Activated naive CD4-positive, alpha-beta T cell treated with anti-CD3 and anti-CD28 coated beads for 36 hours (primary cell): ENCODE measurements at regions not wholly inside any gene's neighbourhood (a gene's known extent, or its start where the extent isn't known, plus 50 kb on each side); places are given as distances from the start of the nearest gene placed in this dataset.

Source experiments
- CTCF ChIA-PET: fragments of 350-600 bp; sonication (Branson Sonifier 250); formaldehyde crosslinking; loops from one replicate; lab custom pipeline; 2021; ENCODE audit warnings: antibody characterized with exemption; lab: Charles Lee
- DNase-seq: peaks from one replicate; pipeline ENCODE4 v3.0.0-alpha.2; 2020
- H3K27ac Mint-ChIP-seq: one replicate; pipeline ENCODE4 v1.8.0; 2021; ENCODE audit warnings: mild to moderate bottlenecking, mixed read lengths
- H3K27me3 Mint-ChIP-seq: one replicate; pipeline ENCODE4 v1.8.0; 2021; ENCODE audit warnings: low read depth, mixed read lengths
- H3K36me3 Mint-ChIP-seq: one replicate; pipeline ENCODE4 v1.8.0; 2021; ENCODE audit warnings: low read depth, mixed read lengths
- H3K4me1 Mint-ChIP-seq: one replicate; pipeline ENCODE4 v1.8.0; 2021; ENCODE audit warnings: low read depth, mixed read lengths
- H3K4me3 Mint-ChIP-seq: one replicate; pipeline ENCODE4 v1.8.0; 2021; ENCODE audit warnings: mild to moderate bottlenecking, moderate library complexity, mixed read lengths
- H3K9me3 Mint-ChIP-seq: one replicate; pipeline ENCODE4 v1.8.0; 2021; ENCODE audit warnings: mixed read lengths
- intact Hi-C: fragments of 100-400 bp; cut with micrococcal nuclease; formaldehyde crosslinking; loops from one replicate; pipeline ENCODE4 v1.15.1; 2023

GRCh38 chr13:59474696-59475095, 689.0 kb downstream of the DIAPH3 start:
- Mint-ChIP-seq H3K4me3 (no peak overlapping the region), H3K27me3 (no peaks in the 10 kb centered on the region), H3K36me3 (no peaks in the 10 kb centered on the region), H3K4me1 (no peaks in the 10 kb centered on the region), H3K27ac (no peak overlapping the region), H3K9me3 (no peaks in the 10 kb centered on the region)
- intact Hi-C loops = no loop called here
- CTCF ChIA-PET = no interaction called here
- DNase-seq = no peak

GRCh38 chr13:59475911-59476310, 687.8 kb downstream of the DIAPH3 start:
- CTCF ChIA-PET = no interaction called here
- intact Hi-C loops = no loop called here
- no peaks in the 10 kb centered on the region for H3K4me1 Mint-ChIP-seq
- no peak overlapping the region for H3K4me3 Mint-ChIP-seq
- H3K27ac Mint-ChIP-seq = no peak overlapping the region
- no peaks in the 10 kb centered on the region for H3K36me3 Mint-ChIP-seq
- no peaks in the 10 kb centered on the region for H3K9me3 Mint-ChIP-seq
- no peak for DNase-seq
- H3K27me3 Mint-ChIP-seq = no peaks in the 10 kb centered on the region

GRCh38 chr13:59476366-59476765, 687.4 kb downstream of the DIAPH3 start:
- no peak for DNase-seq
- intact Hi-C loops = no loop called here
- no peaks in the 10 kb centered on the region for H3K9me3 Mint-ChIP-seq
- no peaks in the 10 kb centered on the region for H3K27me3 Mint-ChIP-seq
- no peaks in the 10 kb centered on the region for H3K36me3 Mint-ChIP-seq
- no peak overlapping the region for H3K4me3 Mint-ChIP-seq
- CTCF ChIA-PET = no interaction called here
- H3K27ac Mint-ChIP-seq = no peak overlapping the region
- no peaks in the 10 kb centered on the region for H3K4me1 Mint-ChIP-seq

GRCh38 chr13:59477011-59477410, 686.7 kb downstream of the DIAPH3 start:
- intact Hi-C loops = no loop called here
- Mint-ChIP-seq H3K27me3 (no peaks in the 10 kb centered on the region), H3K27ac (no peak overlapping the region), H3K4me1 (no peaks in the 10 kb centered on the region), H3K4me3 (no peak overlapping the region), H3K36me3 (no peaks in the 10 kb centered on the region), H3K9me3 (no peaks in the 10 kb centered on the region)
- no peak for DNase-seq
- CTCF ChIA-PET = no interaction called here

- no peak overlapping the region for H3K27ac Mint-ChIP-seq
- CTCF ChIA-PET = no interaction called here
- no peaks in the 10 kb centered on the region for H3K27me3 Mint-ChIP-seq
- intact Hi-C loops = no loop called here
- DNase-seq = no peak
- H3K9me3 Mint-ChIP-seq = no peaks in the 10 kb centered on the region
- H3K4me1 Mint-ChIP-seq = no peaks in the 10 kb centered on the region
- H3K4me3 Mint-ChIP-seq = no peak overlapping the region
- H3K36me3 Mint-ChIP-seq = no peaks in the 10 kb centered on the region
Measured at GRCh38 chr13:59478908-59479307, 684.8 kb downstream of the DIAPH3 start.

GRCh38 chr13:59479629-59480028, 684.1 kb downstream of the DIAPH3 start:
- Mint-ChIP-seq H3K4me1 (no peaks in the 10 kb centered on the region), H3K27ac (no peak overlapping the region), H3K27me3 (no peaks in the 10 kb centered on the region), H3K36me3 (no peaks in the 10 kb centered on the region), H3K9me3 (no peaks in the 10 kb centered on the region), H3K4me3 (no peak overlapping the region)
- CTCF ChIA-PET = no interaction called here
- DNase-seq = no peak
- intact Hi-C loops = no loop called here

- Mint-ChIP-seq H3K9me3 (no peaks in the 10 kb centered on the region), H3K4me1 (no peaks in the 10 kb centered on the region), H3K27ac (no peak overlapping the region), H3K27me3 (no peaks in the 10 kb centered on the region), H3K4me3 (no peak overlapping the region), H3K36me3 (no peaks in the 10 kb centered on the region)
- CTCF ChIA-PET = interaction anchor here (0.6 to 1.6 kb wide), 2 partner anchors 14 to 34 kb away, joined by 3 to 4 read pairs; no protein-coding TSS in a partner anchor
- intact Hi-C loops = no loop called here
- DNase-seq = no peak
Measured at GRCh38 chr13:59480396-59481259, 683.1 kb downstream of the DIAPH3 start.

GRCh38 chr13:59483501-59484145, 680.1 kb downstream of the DIAPH3 start:
- no peak overlapping the region for H3K4me3 Mint-ChIP-seq
- no peak overlapping the region for H3K27ac Mint-ChIP-seq
- DNase-seq = no peak
- H3K9me3 Mint-ChIP-seq = no peaks in the 10 kb centered on the region
- intact Hi-C loops = no loop called here
- H3K4me1 Mint-ChIP-seq = no peaks in the 10 kb centered on the region
- CTCF ChIA-PET = no interaction called here
- H3K36me3 Mint-ChIP-seq = no peaks in the 10 kb centered on the region
- peaks cover 2% of the 10 kb centered on the region for H3K27me3 Mint-ChIP-seq

GRCh38 chr13:59487883-59488282, 675.8 kb downstream of the DIAPH3 start:
- no peak overlapping the region for H3K4me3 Mint-ChIP-seq
- intact Hi-C loops = no loop called here
- no peaks in the 10 kb centered on the region for H3K9me3 Mint-ChIP-seq
- no peaks in the 10 kb centered on the region for H3K4me1 Mint-ChIP-seq
- DNase-seq = no peak
- CTCF ChIA-PET = no interaction called here
- H3K36me3 Mint-ChIP-seq = no peaks in the 10 kb centered on the region
- H3K27ac Mint-ChIP-seq = no peak overlapping the region
- peaks cover 2% of the 10 kb centered on the region for H3K27me3 Mint-ChIP-seq

- Mint-ChIP-seq H3K36me3 (no peaks in the 10 kb centered on the region), H3K4me3 (no peak overlapping the region), H3K4me1 (peaks cover 2% of the 10 kb centered on the region), H3K27me3 (peaks cover 2% of the 10 kb centered on the region), H3K9me3 (no peaks in the 10 kb centered on the region), H3K27ac (no peak overlapping the region)
- DNase-seq = no peak
- intact Hi-C loops = no loop called here
- CTCF ChIA-PET = no interaction called here
Measured at GRCh38 chr13:59488436-59488835, 675.3 kb downstream of the DIAPH3 start.

- Mint-ChIP-seq H3K4me1 (peaks cover 3% of the 10 kb centered on the region), H3K27ac (no peak overlapping the region), H3K27me3 (peaks cover 2% of the 10 kb centered on the region), H3K4me3 (no peak overlapping the region), H3K9me3 (no peaks in the 10 kb centered on the region), H3K36me3 (no peaks in the 10 kb centered on the region)
- DNase-seq = no peak
- intact Hi-C loops = no loop called here
- CTCF ChIA-PET = interaction anchor here (1.1 kb wide), 1 partner anchor 51 kb away, joined by 3 read pairs; no protein-coding TSS in a partner anchor
Measured at GRCh38 chr13:59490651-59491050, 673.1 kb downstream of the DIAPH3 start.

- Mint-ChIP-seq H3K4me1 (peaks cover 3% of the 10 kb centered on the region), H3K27ac (no peak overlapping the region), H3K36me3 (no peaks in the 10 kb centered on the region), H3K27me3 (peaks cover 2% of the 10 kb centered on the region), H3K9me3 (no peaks in the 10 kb centered on the region), H3K4me3 (no peak overlapping the region)
- CTCF ChIA-PET = no interaction called here
- no peak for DNase-seq
- intact Hi-C loops = no loop called here
Measured at GRCh38 chr13:59492030-59492636, 671.6 kb downstream of the DIAPH3 start.
